ENCODE measurements at regions not wholly inside any gene's neighbourhood (a gene's known extent, or its start where the extent isn't known, plus 50 kb on each side); places are given as distances from the start of the nearest gene placed in this dataset.

GRCh38 chr10:31120392-31120791 is 88.7 kb upstream of the ZNF438 start:
- no peak for TF ChIP-seq NRF1 (IDR thresholded peaks at IDR 0.05; ENCODE audit: low read depth, low read length)
- no peak for TF ChIP-seq MXI1 (IDR thresholded peaks at IDR 0.05; ENCODE audit: low read depth, low read length)
- TF ChIP-seq RAD21 (IDR thresholded peaks at IDR 0.05; ENCODE audit: low read length): no peak
- TF ChIP-seq JUND (IDR thresholded peaks at IDR 0.05): no peak
